ENCODE measurements at regions not wholly inside any gene's neighbourhood (a gene's known extent, or its start where the extent isn't known, plus 50 kb on each side); places are given as distances from the start of the nearest gene placed in this dataset.

DNA sequence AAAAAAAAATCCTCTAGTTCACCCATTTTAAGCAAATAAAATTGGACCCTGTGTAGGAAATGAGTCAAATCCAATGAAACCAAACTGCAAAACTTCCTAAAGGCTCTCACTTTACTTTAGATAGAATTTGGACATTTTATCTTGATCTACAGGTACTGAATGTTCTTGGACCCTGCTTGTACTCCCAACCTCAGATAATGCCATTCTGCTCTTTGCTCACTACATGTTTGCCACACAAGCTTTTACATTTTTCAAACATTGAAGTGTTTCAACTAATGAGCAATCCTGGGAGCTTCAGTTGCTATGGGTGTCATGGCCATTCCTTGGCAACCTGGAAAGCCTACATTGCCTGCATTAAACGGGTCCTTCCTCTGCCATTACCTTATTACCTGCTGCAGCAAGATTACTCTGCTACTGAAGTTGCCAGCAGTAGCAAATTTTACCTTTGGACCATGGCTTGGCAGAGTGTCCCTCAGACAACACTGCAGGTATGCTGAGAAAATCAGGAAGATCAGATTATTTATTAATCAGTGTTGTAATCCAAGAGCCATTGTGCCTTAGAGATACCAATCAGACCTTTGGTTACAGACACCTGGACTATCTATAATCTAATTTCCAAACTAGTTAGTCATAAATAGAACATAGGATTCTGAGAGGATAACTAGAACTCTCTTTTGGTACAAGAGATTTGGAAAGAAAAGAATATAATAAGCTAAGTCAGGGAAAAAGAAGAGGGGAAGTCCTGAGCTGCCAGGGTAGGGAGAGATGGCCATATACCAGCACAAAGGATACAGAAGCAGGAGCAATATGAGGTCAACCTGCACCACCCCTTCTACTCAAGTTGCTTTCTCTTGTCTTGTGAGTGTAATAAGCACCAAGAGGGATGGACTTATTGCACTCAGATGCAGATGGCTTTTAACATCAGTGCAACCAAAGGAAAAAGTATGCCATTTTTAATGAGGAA, 293.3 kb upstream of the TFPI start:
- CTCF ChIA-PET = no interaction called here
- H3K27me3 Mint-ChIP-seq (ENCODE audit: insufficient read depth, unreplicated experiment) = no peaks in the 10 kb centered on the region
- Histone ChIP-seq H3K4me3 (ENCODE audit: low read depth, low read length) (no peak overlapping the region), H3K9me3 (no peaks in the 10 kb centered on the region), H3K4me1 (no peaks in the 10 kb centered on the region), H3K27me3 (replicated peaks; ENCODE audit: control insufficient read depth, insufficient read depth, low read length) (no peaks in the 10 kb centered on the region), H3K36me3 (ENCODE audit: control insufficient read depth, insufficient read depth, low read length) (no peaks in the 10 kb centered on the region)
- no peak overlapping the region for H3K4me3 Mint-ChIP-seq (ENCODE audit: unreplicated experiment)
- no peaks in the 10 kb centered on the region for H3K9me3 Mint-ChIP-seq (ENCODE audit: unreplicated experiment)
- no peaks in the 10 kb centered on the region for H3K4me1 Mint-ChIP-seq (ENCODE audit: low read depth, unreplicated experiment)
- DNase-seq = no peak
- intact Hi-C loops (cut with micrococcal nuclease; ENCODE audit: unreplicated experiment) = loop anchor here (10.0 kb wide), 1 partner anchor 983 kb away; no protein-coding TSS in a partner anchor
- H3K36me3 Mint-ChIP-seq (ENCODE audit: insufficient read depth, unreplicated experiment) = no peaks in the 10 kb centered on the region
- no TSS peak for BruUV-seq (replicated peaks)
- POLR2A ChIA-PET = no interaction called here
- no peak overlapping the region for H3K27ac Mint-ChIP-seq (ENCODE audit: unreplicated experiment)
- TF ChIP-seq, protein P1, sequence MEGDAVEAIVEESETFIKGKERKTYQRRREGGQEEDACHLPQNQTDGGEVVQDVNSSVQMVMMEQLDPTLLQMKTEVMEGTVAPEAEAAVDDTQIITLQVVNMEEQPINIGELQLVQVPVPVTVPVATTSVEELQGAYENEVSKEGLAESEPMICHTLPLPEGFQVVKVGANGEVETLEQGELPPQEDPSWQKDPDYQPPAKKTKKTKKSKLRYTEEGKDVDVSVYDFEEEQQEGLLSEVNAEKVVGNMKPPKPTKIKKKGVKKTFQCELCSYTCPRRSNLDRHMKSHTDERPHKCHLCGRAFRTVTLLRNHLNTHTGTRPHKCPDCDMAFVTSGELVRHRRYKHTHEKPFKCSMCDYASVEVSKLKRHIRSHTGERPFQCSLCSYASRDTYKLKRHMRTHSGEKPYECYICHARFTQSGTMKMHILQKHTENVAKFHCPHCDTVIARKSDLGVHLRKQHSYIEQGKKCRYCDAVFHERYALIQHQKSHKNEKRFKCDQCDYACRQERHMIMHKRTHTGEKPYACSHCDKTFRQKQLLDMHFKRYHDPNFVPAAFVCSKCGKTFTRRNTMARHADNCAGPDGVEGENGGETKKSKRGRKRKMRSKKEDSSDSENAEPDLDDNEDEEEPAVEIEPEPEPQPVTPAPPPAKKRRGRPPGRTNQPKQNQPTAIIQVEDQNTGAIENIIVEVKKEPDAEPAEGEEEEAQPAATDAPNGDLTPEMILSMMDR (IDR thresholded peaks at IDR 0.05; ENCODE audit: insufficient read depth in 1 of 2, low read depth in 1 of 2, low read length in 1 of 2, severe bottlenecking in 1 of 2, unreplicated experiment in 1 of 2) = no peak

DNA sequence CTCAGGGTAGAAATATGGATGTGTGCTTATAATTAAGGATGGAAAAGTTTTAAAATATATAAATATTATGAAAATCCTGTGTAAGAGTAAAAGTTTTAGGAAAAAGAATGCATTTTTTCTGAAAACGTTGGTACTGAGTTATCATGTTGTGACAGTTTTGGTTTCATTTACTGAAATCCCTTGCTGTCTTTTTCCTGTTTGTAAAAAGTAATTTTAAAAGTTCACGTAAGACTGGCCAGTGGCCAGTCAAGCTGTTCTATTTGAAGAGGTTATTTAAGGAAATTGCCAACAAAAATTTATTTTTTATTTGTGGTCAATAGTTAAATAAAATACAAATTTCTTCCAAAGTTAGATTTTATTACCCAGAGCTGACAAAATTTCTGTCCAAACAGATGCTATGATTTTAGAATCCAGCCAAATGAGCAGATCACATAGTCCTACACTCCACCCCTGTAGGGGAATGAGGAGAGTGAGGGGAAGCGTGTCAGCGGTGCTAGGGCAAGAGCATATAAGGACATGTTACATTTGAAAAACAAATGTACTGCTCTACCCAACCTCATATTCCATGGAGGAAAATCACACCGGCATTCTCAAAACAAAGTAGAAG, 297.8 kb upstream of the TFPI start:
- TF ChIP-seq, protein P1 (IDR thresholded peaks at IDR 0.05; ENCODE audit: insufficient read depth in 1 of 2, low read depth in 1 of 2, low read length in 1 of 2, severe bottlenecking in 1 of 2, unreplicated experiment in 1 of 2) = no peak
- Mint-ChIP-seq H3K4me3 (ENCODE audit: unreplicated experiment) (no peak overlapping the region), H3K36me3 (ENCODE audit: insufficient read depth, unreplicated experiment) (no peaks in the 10 kb centered on the region), H3K27ac (ENCODE audit: unreplicated experiment) (no peak overlapping the region), H3K27me3 (ENCODE audit: insufficient read depth, unreplicated experiment) (no peaks in the 10 kb centered on the region), H3K4me1 (ENCODE audit: low read depth, unreplicated experiment) (peaks cover 15% of the 10 kb centered on the region), H3K9me3 (ENCODE audit: unreplicated experiment) (no peaks in the 10 kb centered on the region)
- ChIA-PET POLR2A (no interaction called here), CTCF (no interaction called here)
- H3K4me1 ChIP-seq = peaks cover 27% of the 10 kb centered on the region
- no TSS peak for BruUV-seq (replicated peaks)
- H3K36me3 ChIP-seq (ENCODE audit: control insufficient read depth, insufficient read depth, low read length) = no peaks in the 10 kb centered on the region
- no peak for DNase-seq
- intact Hi-C loops (cut with micrococcal nuclease; ENCODE audit: unreplicated experiment) = loop anchor here (10.0 kb wide), 1 partner anchor 513 kb away; no protein-coding TSS in a partner anchor
- H3K4me3 ChIP-seq (ENCODE audit: low read depth, low read length) = no peak overlapping the region
- no peaks in the 10 kb centered on the region for H3K27me3 ChIP-seq (replicated peaks; ENCODE audit: control insufficient read depth, insufficient read depth, low read length)
- no peaks in the 10 kb centered on the region for H3K9me3 ChIP-seq

DNA sequence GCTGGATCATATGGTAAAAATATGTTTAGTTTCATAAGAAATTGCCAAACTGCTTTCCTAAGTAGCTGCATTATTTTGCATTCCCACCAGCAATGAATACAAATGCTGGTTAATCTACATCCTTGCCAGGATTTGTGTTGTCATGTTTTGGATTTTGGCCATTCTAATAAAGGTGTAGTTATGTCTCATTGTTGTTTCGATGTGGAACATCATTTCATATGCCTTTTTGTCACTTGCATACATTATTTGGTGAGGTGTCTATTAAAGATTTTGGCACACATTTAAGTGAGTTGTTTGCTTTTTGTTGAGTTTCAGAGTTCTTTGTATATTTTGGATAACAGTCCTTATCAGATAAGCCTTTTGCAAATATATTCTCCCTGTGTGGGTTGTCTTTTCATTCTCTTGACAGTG, 299.2 kb upstream of the TFPI start:
- intact Hi-C loops (cut with micrococcal nuclease; ENCODE audit: unreplicated experiment) = loop anchor here (10.0 kb wide), 1 partner anchor 511 kb away; no protein-coding TSS in a partner anchor
- H3K36me3 ChIP-seq (ENCODE audit: control insufficient read depth, insufficient read depth, low read length) = no peaks in the 10 kb centered on the region
- BruUV-seq (replicated peaks) = no TSS peak
- DNase-seq = no peak
- Mint-ChIP-seq H3K4me1 (ENCODE audit: low read depth, unreplicated experiment) (peaks cover 29% of the 10 kb centered on the region), H3K36me3 (ENCODE audit: insufficient read depth, unreplicated experiment) (no peaks in the 10 kb centered on the region), H3K27me3 (ENCODE audit: insufficient read depth, unreplicated experiment) (no peaks in the 10 kb centered on the region), H3K27ac (ENCODE audit: unreplicated experiment) (no peak overlapping the region), H3K4me3 (ENCODE audit: unreplicated experiment) (no peak overlapping the region), H3K9me3 (ENCODE audit: unreplicated experiment) (no peaks in the 10 kb centered on the region)
- H3K4me3 ChIP-seq (ENCODE audit: low read depth, low read length) = no peak overlapping the region
- no peaks in the 10 kb centered on the region for H3K27me3 ChIP-seq (replicated peaks; ENCODE audit: control insufficient read depth, insufficient read depth, low read length)
- ChIA-PET CTCF (no interaction called here), POLR2A (no interaction called here)
- no peaks in the 10 kb centered on the region for H3K9me3 ChIP-seq
- TF ChIP-seq, protein P1 (IDR thresholded peaks at IDR 0.05; ENCODE audit: insufficient read depth in 1 of 2, low read depth in 1 of 2, low read length in 1 of 2, severe bottlenecking in 1 of 2, unreplicated experiment in 1 of 2) = no peak
- H3K4me1 ChIP-seq = peaks cover 40% of the 10 kb centered on the region
